Testis (tissue), 2 donors: ENCODE measurements at regions not wholly inside any gene's neighbourhood (a gene's known extent, or its start where the extent isn't known, plus 50 kb on each side); places are given as distances from the start of the nearest gene placed in this dataset.

Experiments
- POLR2A ChIP-seq: fragments of 450-650 bp; IDR thresholded peaks from one replicate; pipeline ENCODE4 v1.6.1; 2017; ENCODE audit warnings: antibody characterized with exemption, mild to moderate bottlenecking, moderate library complexity
- TF ChIP-seq, protein P1 (sequence below), 3 experiments: fragments of 450-650 bp in 2 of 3; fragments of 200-600 bp in 1 of 3; sonication (generic) in 1 of 3; IDR thresholded peaks; one replicate each; pipeline ENCODE4 v1.5.1; 2016 to 2019; ENCODE audit warnings: antibody characterized with exemption in 3 of 3, mild to moderate bottlenecking in 2 of 3, moderate library complexity in 1 of 3

DNA sequence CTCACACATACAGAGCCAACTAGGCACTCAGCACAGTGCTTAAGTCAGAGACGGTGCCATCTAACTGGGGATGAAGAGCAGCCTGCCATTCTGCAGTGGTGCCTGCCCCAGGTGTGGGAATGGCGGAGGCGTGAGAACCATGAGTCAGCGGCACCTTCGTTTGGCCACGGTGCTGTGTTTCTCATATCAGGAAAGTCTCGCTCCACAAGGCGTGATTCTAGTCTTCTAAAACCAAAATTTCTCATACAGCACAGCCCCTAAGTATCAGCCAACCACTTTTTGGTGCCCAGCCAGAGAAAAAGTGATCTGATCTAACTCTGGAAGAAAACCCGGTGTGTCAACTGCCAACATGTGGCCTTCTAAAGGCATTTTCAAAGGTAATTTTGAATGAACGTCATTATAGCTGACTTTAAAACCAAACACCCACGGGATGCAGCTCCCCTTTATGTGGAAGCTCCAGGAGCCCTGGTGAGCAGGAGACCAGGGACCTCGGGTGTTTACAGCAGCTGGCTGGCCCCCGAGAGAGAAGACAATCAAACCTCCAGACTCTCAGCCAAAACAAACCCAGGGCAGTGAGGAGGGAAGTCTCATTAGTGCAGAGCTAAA is 54.6 kb downstream of the ABCC12 start:
- TF ChIP-seq, protein P1, sequence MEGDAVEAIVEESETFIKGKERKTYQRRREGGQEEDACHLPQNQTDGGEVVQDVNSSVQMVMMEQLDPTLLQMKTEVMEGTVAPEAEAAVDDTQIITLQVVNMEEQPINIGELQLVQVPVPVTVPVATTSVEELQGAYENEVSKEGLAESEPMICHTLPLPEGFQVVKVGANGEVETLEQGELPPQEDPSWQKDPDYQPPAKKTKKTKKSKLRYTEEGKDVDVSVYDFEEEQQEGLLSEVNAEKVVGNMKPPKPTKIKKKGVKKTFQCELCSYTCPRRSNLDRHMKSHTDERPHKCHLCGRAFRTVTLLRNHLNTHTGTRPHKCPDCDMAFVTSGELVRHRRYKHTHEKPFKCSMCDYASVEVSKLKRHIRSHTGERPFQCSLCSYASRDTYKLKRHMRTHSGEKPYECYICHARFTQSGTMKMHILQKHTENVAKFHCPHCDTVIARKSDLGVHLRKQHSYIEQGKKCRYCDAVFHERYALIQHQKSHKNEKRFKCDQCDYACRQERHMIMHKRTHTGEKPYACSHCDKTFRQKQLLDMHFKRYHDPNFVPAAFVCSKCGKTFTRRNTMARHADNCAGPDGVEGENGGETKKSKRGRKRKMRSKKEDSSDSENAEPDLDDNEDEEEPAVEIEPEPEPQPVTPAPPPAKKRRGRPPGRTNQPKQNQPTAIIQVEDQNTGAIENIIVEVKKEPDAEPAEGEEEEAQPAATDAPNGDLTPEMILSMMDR (IDR thresholded peaks at IDR 0.05) = no peak
- TF ChIP-seq POLR2A = no peak
